ENCODE measurements at regions not wholly inside any gene's neighbourhood (a gene's known extent, or its start where the extent isn't known, plus 50 kb on each side); places are given as distances from the start of the nearest gene placed in this dataset.

- H3K4me3 Mint-ChIP-seq = no peak overlapping the region
- TF ChIP-seq CTCF (IDR thresholded peaks at IDR 0.05) = peak; percentile 89
- peak; percentile 67 for DNase-seq
- H3K9me3 Mint-ChIP-seq = no peaks in the 10 kb centered on the region
- H3K4me1 Mint-ChIP-seq (ENCODE audit: low read depth) = peaks cover 28% of the 10 kb centered on the region
- H3K27ac Mint-ChIP-seq = no peak overlapping the region
- H3K36me3 Mint-ChIP-seq (ENCODE audit: low read depth) = no peaks in the 10 kb centered on the region
- no peaks in the 10 kb centered on the region for H3K27me3 Mint-ChIP-seq (ENCODE audit: insufficient read depth)
Measured at GRCh38 chr14:32254952-32255679, 52.0 kb upstream of the RNU6-8 start.

DNA sequence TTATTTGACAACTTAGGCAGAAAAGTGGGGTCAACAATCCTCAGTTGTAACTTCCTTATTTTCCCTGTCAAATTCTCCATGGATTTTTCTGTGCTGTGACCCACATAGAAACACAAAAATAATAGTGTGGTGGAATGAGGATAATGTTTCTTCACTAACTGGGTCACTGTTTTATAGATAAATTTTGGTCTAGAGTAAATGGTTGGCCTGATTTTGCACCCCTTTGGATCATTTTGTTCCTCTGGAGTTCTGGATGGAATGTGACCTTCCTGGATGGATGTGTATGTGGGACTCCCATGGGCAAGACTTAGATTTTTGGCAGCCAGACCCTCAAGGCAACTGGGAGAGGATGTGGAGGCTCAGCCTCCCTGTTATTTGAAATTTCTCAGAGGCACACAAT, 52.7 kb upstream of the RNU6-8 start:
- H3K27me3 Mint-ChIP-seq (ENCODE audit: insufficient read depth) = no peaks in the 10 kb centered on the region
- DNase-seq = no peak
- no peaks in the 10 kb centered on the region for H3K36me3 Mint-ChIP-seq (ENCODE audit: low read depth)
- no peak for TF ChIP-seq CTCF (IDR thresholded peaks at IDR 0.05)
- no peaks in the 10 kb centered on the region for H3K9me3 Mint-ChIP-seq
- peaks cover 29% of the 10 kb centered on the region for H3K4me1 Mint-ChIP-seq (ENCODE audit: low read depth)
- no peak overlapping the region for H3K4me3 Mint-ChIP-seq
- no peak overlapping the region; the same call in 1 of the 2 replicates for H3K27ac Mint-ChIP-seq

- no peak overlapping the region for H3K4me3 Mint-ChIP-seq
- no peaks in the 10 kb centered on the region for H3K9me3 Mint-ChIP-seq
- DNase-seq = no peak
- H3K36me3 Mint-ChIP-seq (ENCODE audit: low read depth) = no peaks in the 10 kb centered on the region
- H3K27ac Mint-ChIP-seq = no peak overlapping the region
- peaks cover 29% of the 10 kb centered on the region for H3K4me1 Mint-ChIP-seq (ENCODE audit: low read depth)
- no peaks in the 10 kb centered on the region for H3K27me3 Mint-ChIP-seq (ENCODE audit: insufficient read depth)
- TF ChIP-seq CTCF (IDR thresholded peaks at IDR 0.05) = no peak
Measured at GRCh38 chr14:32256576-32256975, 53.5 kb upstream of the RNU6-8 start.

- peaks cover 2% of the 10 kb centered on the region; the same call in 1 of the 2 replicates for H3K36me3 Mint-ChIP-seq (ENCODE audit: low read depth)
- DNase-seq = no peak
- H3K9me3 Mint-ChIP-seq = peaks cover 1% of the 10 kb centered on the region; the same call in 1 of the 2 replicates
- no peak overlapping the region for H3K4me3 Mint-ChIP-seq
- H3K27me3 Mint-ChIP-seq (ENCODE audit: insufficient read depth) = no peaks in the 10 kb centered on the region
- TF ChIP-seq CTCF (IDR thresholded peaks at IDR 0.05) = no peak
- peaks cover 29% of the 10 kb centered on the region for H3K4me1 Mint-ChIP-seq (ENCODE audit: low read depth)
- no peak overlapping the region for H3K27ac Mint-ChIP-seq
Measured at GRCh38 chr14:32258336-32258993, 55.4 kb upstream of the RNU6-8 start.

- Mint-ChIP-seq H3K9me3 (peaks cover 9% of the 10 kb centered on the region), H3K4me1 (ENCODE audit: low read depth) (peaks cover 29% of the 10 kb centered on the region), H3K4me3 (peak overlapping the region; percentile 3; the same call in 1 of the 2 replicates), H3K27ac (no peak overlapping the region; the same call in 1 of the 2 replicates), H3K27me3 (ENCODE audit: insufficient read depth) (no peaks in the 10 kb centered on the region), H3K36me3 (ENCODE audit: low read depth) (peaks cover 10% of the 10 kb centered on the region)
- DNase-seq = peak; percentile 47
- TF ChIP-seq CTCF (IDR thresholded peaks at IDR 0.05) = no peak
Measured at GRCh38 chr14:32259368-32260013, 56.4 kb upstream of the RNU6-8 start.

All from HFFc6 (cell line).